H9 (cell line): ENCODE measurements at regions not wholly inside any gene's neighbourhood (a gene's known extent, or its start where the extent isn't known, plus 50 kb on each side); places are given as distances from the start of the nearest gene placed in this dataset.

ENCODE experiments used
- DNase-seq: peaks from one replicate; pipeline ENCODE4 v3.0.0-alpha.2; 2017
- H2AFZ ChIP-seq: one replicate; pipeline ENCODE4 v1.6.1; 2013; ENCODE audit warnings: mild to moderate bottlenecking, low read length, control low read depth, moderate library complexity
- H2AK5ac ChIP-seq: 2 replicates; pipeline ENCODE4 v1.6.1; 2013; ENCODE audit warnings: low read length, control low read depth, mixed read lengths; ENCODE audit not compliant: insufficient read length
- H2BK120ac ChIP-seq: one replicate; pipeline ENCODE4 v1.6.1; 2013; ENCODE audit warnings: low read depth, mild to moderate bottlenecking, low read length, control low read depth, inconsistent platforms; ENCODE audit not compliant: poor library complexity, severe bottlenecking
- H2BK12ac ChIP-seq: 2 replicates; pipeline ENCODE4 v1.6.1; 2013; ENCODE audit warnings: low read length, control low read depth, mixed read lengths, low read depth; ENCODE audit not compliant: insufficient read length
- H2BK15ac ChIP-seq: 2 replicates; pipeline ENCODE4 v1.6.1; 2013; ENCODE audit warnings: low read depth, low read length, control low read depth
- H2BK20ac ChIP-seq: one replicate; pipeline ENCODE4 v1.6.1; 2013; ENCODE audit warnings: low read depth, mild to moderate bottlenecking, low read length, control low read depth, inconsistent platforms; ENCODE audit not compliant: poor library complexity, severe bottlenecking
- H2BK5ac ChIP-seq: 2 replicates; pipeline ENCODE4 v1.6.1; 2013; ENCODE audit warnings: low read length, control low read depth, mixed read lengths; ENCODE audit not compliant: insufficient read length
- H3K14ac ChIP-seq: 2 replicates; pipeline ENCODE4 v1.6.1; 2013; ENCODE audit warnings: low read length, control low read depth; ENCODE audit not compliant: insufficient read depth
- H3K18ac ChIP-seq: 2 replicates; pipeline ENCODE4 v1.6.1; 2013; ENCODE audit warnings: low read depth, mild to moderate bottlenecking, mixed read lengths, low read length, control low read depth; ENCODE audit not compliant: insufficient read length
- H3K23ac ChIP-seq: 2 replicates; pipeline ENCODE4 v1.6.1; 2013; ENCODE audit warnings: low read length, control low read depth, mixed read lengths, low read depth; ENCODE audit not compliant: insufficient read length
- H3K23me2 ChIP-seq: 2 replicates; pipeline ENCODE4 v1.6.1; 2013; ENCODE audit warnings: low read depth, mild to moderate bottlenecking, mixed read lengths, low read length, control low read depth; ENCODE audit not compliant: insufficient read length, poor library complexity, severe bottlenecking
- H3K27ac ChIP-seq: 2 replicates; pipeline ENCODE4 v1.5.1; 2013; ENCODE audit warnings: low read length, control low read depth, mixed read lengths, low read depth; ENCODE audit not compliant: insufficient read length
- H3K27me3 ChIP-seq: 2 replicates; pipeline ENCODE4 v1.6.1; 2013; ENCODE audit warnings: low read length, control low read depth, inconsistent platforms; ENCODE audit not compliant: insufficient read depth
- H3K4ac ChIP-seq: 2 replicates; pipeline ENCODE4 v1.6.1; 2013; ENCODE audit warnings: low read depth, mild to moderate bottlenecking, control low read depth, inconsistent platforms, low read length, moderate library complexity
- H3K4me1 ChIP-seq: 2 replicates; pipeline ENCODE4 v1.6.1; 2013; ENCODE audit warnings: low read length, control low read depth, inconsistent platforms; ENCODE audit not compliant: insufficient read depth
- H3K4me2 ChIP-seq: 2 replicates; pipeline ENCODE4 v1.6.1; 2013; ENCODE audit warnings: low read length, control low read depth, mixed read lengths; ENCODE audit not compliant: insufficient read length, insufficient read depth
- H3K56ac ChIP-seq: 2 replicates; pipeline ENCODE4 v1.6.1; 2013; ENCODE audit warnings: low read depth, mild to moderate bottlenecking, mixed read lengths, low read length, control low read depth; ENCODE audit not compliant: insufficient read length
- H3K79me1 ChIP-seq: 2 replicates; pipeline ENCODE4 v1.6.1; 2013; ENCODE audit warnings: low read depth, mild to moderate bottlenecking, moderate library complexity, low read length, control low read depth, inconsistent platforms; ENCODE audit not compliant: insufficient read depth, poor library complexity, severe bottlenecking
- H3K79me2 ChIP-seq: 2 replicates; pipeline ENCODE4 v1.6.1; 2013; ENCODE audit warnings: low read length, control low read depth, inconsistent platforms; ENCODE audit not compliant: insufficient read depth
- H3K9ac ChIP-seq: 2 replicates; pipeline ENCODE4 v1.6.1; 2013; ENCODE audit warnings: low read length, control low read depth, mixed read lengths; ENCODE audit not compliant: insufficient read length; ENCODE audit errors: extremely low read depth
- H3K9me3 ChIP-seq: one replicate; pipeline ENCODE4 v1.6.1; 2013; ENCODE audit warnings: low read depth, low read length, inconsistent platforms; ENCODE audit not compliant: control insufficient read depth
- H3T11ph ChIP-seq: one replicate; pipeline ENCODE4 v1.6.1; 2013; ENCODE audit warnings: mild to moderate bottlenecking, low read length, control low read depth, inconsistent platforms
- H4K20me1 ChIP-seq: one replicate; pipeline ENCODE4 v1.6.1; 2013; ENCODE audit not compliant: control insufficient read depth, insufficient read length, insufficient read depth
- H4K5ac ChIP-seq: 2 replicates; pipeline ENCODE4 v1.6.1; 2013; ENCODE audit warnings: low read depth, mild to moderate bottlenecking, mixed read lengths, low read length, control low read depth; ENCODE audit not compliant: insufficient read length
- H4K8ac ChIP-seq: replicated peaks from 2 replicates; pipeline ENCODE4 v1.6.1; 2013; ENCODE audit warnings: low read length, control low read depth, mixed read lengths, low read depth; ENCODE audit not compliant: insufficient read length
- H4K91ac ChIP-seq: 2 replicates; pipeline ENCODE4 v1.6.1; 2013; ENCODE audit warnings: low read depth, mild to moderate bottlenecking, moderate library complexity, mixed read lengths, low read length, control low read depth; ENCODE audit not compliant: insufficient read length
- H3K27ac Mint-ChIP-seq, 3 experiments: 2 replicates in 2 of 3; 3 replicates in 1 of 3; pipeline ENCODE4 v1.8.0; 2020 to 2021; ENCODE audit warnings: mixed read lengths in 3 of 3, mild to moderate bottlenecking in 1 of 3, moderate library complexity in 1 of 3
- H3K27me3 Mint-ChIP-seq: 2 replicates; pipeline ENCODE4 v1.8.0; 2021; ENCODE audit warnings: low read depth, mild to moderate bottlenecking, moderate library complexity, mixed read lengths
- H3K36me3 Mint-ChIP-seq, 3 experiments: 2 replicates in 2 of 3; 3 replicates in 1 of 3; pipeline ENCODE4 v1.8.0; 2020 to 2021; ENCODE audit warnings: low read depth in 3 of 3, mixed read lengths in 3 of 3; ENCODE audit not compliant: insufficient read depth in 1 of 3
- H3K4me1 Mint-ChIP-seq, 2 experiments: 2 replicates each; pipeline ENCODE4 v1.8.0; 2020; ENCODE audit warnings: mixed read lengths in 2 of 2
- H3K4me3 Mint-ChIP-seq, 2 experiments: 2 replicates in 1 of 2; 3 replicates in 1 of 2; pipeline ENCODE4 v1.8.0; 2020 to 2021; ENCODE audit warnings: mild to moderate bottlenecking in 2 of 2, mixed read lengths in 2 of 2, moderate library complexity in 1 of 2
- H3K9me3 Mint-ChIP-seq, 2 experiments: 2 replicates in 1 of 2; 3 replicates in 1 of 2; pipeline ENCODE4 v1.8.0; 2020; ENCODE audit warnings: mild to moderate bottlenecking in 2 of 2, mixed read lengths in 2 of 2, moderate library complexity in 1 of 2
- CTCF ChIP-seq: fragments of 200-600 bp; sonication (generic); conservative IDR thresholded peaks from 3 replicates; pipeline ENCODE4 v1.8.0; 2021; ENCODE audit warnings: antibody characterized with exemption, mild to moderate bottlenecking
- WGBS: extraction: QIAGEN DNeasy Blood & Tissue Kit; methylation state at CpG from one replicate; pipeline ENCODE4 v1.1.7; 2013; ENCODE audit warnings: missing lambda C conversion rate, low lambda C conversion rate, mixed read lengths; ENCODE audit not compliant: insufficient read length; ENCODE audit errors: extremely low coverage; 5-methylcytosine and 5-hydroxymethylcytosine counted together

GRCh38 chr2:198791623-198792022, 666.1 kb downstream of the SATB2 start:
- no peaks in the 10 kb centered on the region for H3K27me3 Mint-ChIP-seq
- H3K27me3 ChIP-seq = no peaks in the 10 kb centered on the region
- H2BK12ac ChIP-seq = no peak overlapping the region
- H3K27ac ChIP-seq = no peak overlapping the region
- no peak overlapping the region for H4K5ac ChIP-seq
- no peak for TF ChIP-seq CTCF
- H4K91ac ChIP-seq = no peak overlapping the region
- H3K9ac ChIP-seq = no peak overlapping the region
- H2BK15ac ChIP-seq = no peak overlapping the region
- H4K20me1 ChIP-seq = no peaks in the 10 kb centered on the region
- no peaks in the 10 kb centered on the region for H3K23me2 ChIP-seq
- no peak overlapping the region for H3T11ph ChIP-seq
- no peak overlapping the region for H4K8ac ChIP-seq
- peaks cover 21% of the 10 kb centered on the region in 2 experiments for H3K4me1 Mint-ChIP-seq
- no peaks in the 10 kb centered on the region for H3K9me3 ChIP-seq
- WGBS = no CpG with 5 or more reads among the region's 1 CpG
- H3K18ac ChIP-seq = no peak overlapping the region
- no peaks in the 10 kb centered on the region for H3K9me3 Mint-ChIP-seq
- no peak overlapping the region for H2BK120ac ChIP-seq
- no peak overlapping the region for H3K56ac ChIP-seq
- H3K79me1 ChIP-seq = no peaks in the 10 kb centered on the region
- no peak overlapping the region for H2AK5ac ChIP-seq
- no peak overlapping the region for H2BK20ac ChIP-seq
- H3K4ac ChIP-seq = no peak overlapping the region
- no peak overlapping the region for H3K14ac ChIP-seq
- peak overlapping the region in 1 of 3 experiments; percentile 77; a peak in 1 of 7 replicates for H3K27ac Mint-ChIP-seq
- H3K23ac ChIP-seq = no peak overlapping the region
- DNase-seq = no peak
- H3K4me2 ChIP-seq = no peak overlapping the region
- no peak overlapping the region for H2AFZ ChIP-seq
- H3K79me2 ChIP-seq = no peaks in the 10 kb centered on the region
- H3K4me3 Mint-ChIP-seq = no peak overlapping the region
- peaks cover 7% of the 10 kb centered on the region; the same call in 1 of the 2 replicates for H3K4me1 ChIP-seq
- no peaks in the 10 kb centered on the region for H3K36me3 Mint-ChIP-seq
- no peak overlapping the region for H2BK5ac ChIP-seq
